ENCODE measurements at regions not wholly inside any gene's neighbourhood (a gene's known extent, or its start where the extent isn't known, plus 50 kb on each side); places are given as distances from the start of the nearest gene placed in this dataset.

DNA sequence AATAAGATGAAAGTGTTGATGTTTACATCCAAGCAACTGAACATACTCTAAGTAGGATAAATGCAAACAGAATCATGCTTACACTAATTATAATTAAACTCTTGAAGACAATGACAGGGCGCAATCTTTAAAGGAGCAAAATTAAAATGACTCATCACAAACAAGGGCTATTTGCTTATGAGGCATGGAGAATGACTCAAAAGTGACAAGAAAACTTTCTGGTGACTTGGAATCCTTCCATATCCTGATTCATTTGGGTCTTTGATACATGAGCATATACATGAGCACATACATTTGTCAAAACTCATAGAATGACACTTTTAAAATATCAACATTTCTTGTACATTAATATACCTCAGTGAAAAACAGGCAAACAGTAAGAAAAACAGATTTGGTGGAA is 1632.3 kb downstream of the KCNT2 start:
- Mint-ChIP-seq H3K27ac (no peak overlapping the region), H3K4me1 (no peaks in the 10 kb centered on the region), H3K4me3 (no peak overlapping the region), H3K36me3 (ENCODE audit: low read depth) (no peaks in the 10 kb centered on the region), H3K27me3 (ENCODE audit: insufficient read depth) (no peaks in the 10 kb centered on the region), H3K9me3 (no peaks in the 10 kb centered on the region)
- DNase-seq: no peak
- no peak overlapping the region for H3K9ac ChIP-seq (ENCODE audit: extremely low read depth, low read length, poor library complexity, severe bottlenecking)
- no peaks in the 10 kb centered on the region for H3K9me3 ChIP-seq (ENCODE audit: control insufficient read depth, low read length)
- H3K27ac ChIP-seq (ENCODE audit: low read depth, low read length): no peak overlapping the region
- H3K4me1 ChIP-seq (ENCODE audit: control insufficient read depth, insufficient read depth, low read length): no peaks in the 10 kb centered on the region
- TF ChIP-seq, protein P1, sequence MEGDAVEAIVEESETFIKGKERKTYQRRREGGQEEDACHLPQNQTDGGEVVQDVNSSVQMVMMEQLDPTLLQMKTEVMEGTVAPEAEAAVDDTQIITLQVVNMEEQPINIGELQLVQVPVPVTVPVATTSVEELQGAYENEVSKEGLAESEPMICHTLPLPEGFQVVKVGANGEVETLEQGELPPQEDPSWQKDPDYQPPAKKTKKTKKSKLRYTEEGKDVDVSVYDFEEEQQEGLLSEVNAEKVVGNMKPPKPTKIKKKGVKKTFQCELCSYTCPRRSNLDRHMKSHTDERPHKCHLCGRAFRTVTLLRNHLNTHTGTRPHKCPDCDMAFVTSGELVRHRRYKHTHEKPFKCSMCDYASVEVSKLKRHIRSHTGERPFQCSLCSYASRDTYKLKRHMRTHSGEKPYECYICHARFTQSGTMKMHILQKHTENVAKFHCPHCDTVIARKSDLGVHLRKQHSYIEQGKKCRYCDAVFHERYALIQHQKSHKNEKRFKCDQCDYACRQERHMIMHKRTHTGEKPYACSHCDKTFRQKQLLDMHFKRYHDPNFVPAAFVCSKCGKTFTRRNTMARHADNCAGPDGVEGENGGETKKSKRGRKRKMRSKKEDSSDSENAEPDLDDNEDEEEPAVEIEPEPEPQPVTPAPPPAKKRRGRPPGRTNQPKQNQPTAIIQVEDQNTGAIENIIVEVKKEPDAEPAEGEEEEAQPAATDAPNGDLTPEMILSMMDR (conservative IDR thresholded peaks at IDR 0.05): no peak
- H3K4me3 ChIP-seq (ENCODE audit: low read length): no peak overlapping the region
- 79 to 100% methylated on average over 1 of the region's 1 CpG for WGBS, 2 experiments (ENCODE audit: insufficient coverage in 1 of 2, insufficient read length in 1 of 2)
- no peaks in the 10 kb centered on the region for H3K27me3 ChIP-seq (ENCODE audit: control insufficient read depth, insufficient read depth, low read length, poor library complexity, severe bottlenecking)
- H3K36me3 ChIP-seq (ENCODE audit: control insufficient read depth, insufficient read depth, low read length): no peaks in the 10 kb centered on the region

DNA sequence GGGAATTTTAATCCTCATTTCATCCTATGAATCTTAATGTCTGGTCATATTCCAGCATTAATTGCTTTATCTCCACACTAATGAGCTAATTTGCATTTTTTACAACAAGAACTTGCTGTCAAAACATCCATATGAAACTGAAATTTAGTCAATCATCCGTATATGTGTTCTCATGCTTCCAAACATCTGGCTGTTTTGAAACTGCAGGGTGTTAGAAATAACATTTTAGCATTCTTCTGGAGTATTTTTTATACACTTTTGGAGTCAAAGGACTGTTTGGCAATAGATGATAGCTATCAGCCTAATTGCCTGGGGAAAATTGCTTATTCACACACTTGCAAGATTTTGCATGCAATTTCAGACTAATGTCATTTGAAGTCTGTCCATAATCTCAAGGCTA is 1639.3 kb downstream of the KCNT2 start:
- no peaks in the 10 kb centered on the region for H3K4me1 ChIP-seq (ENCODE audit: control insufficient read depth, insufficient read depth, low read length)
- no peak overlapping the region for H3K4me3 ChIP-seq (ENCODE audit: low read length)
- no peaks in the 10 kb centered on the region for H3K36me3 Mint-ChIP-seq (ENCODE audit: low read depth)
- no peak overlapping the region for H3K4me3 Mint-ChIP-seq
- no peaks in the 10 kb centered on the region for H3K36me3 ChIP-seq (ENCODE audit: control insufficient read depth, insufficient read depth, low read length)
- TF ChIP-seq, protein P1 (conservative IDR thresholded peaks at IDR 0.05): no peak
- no peaks in the 10 kb centered on the region for H3K4me1 Mint-ChIP-seq
- H3K27ac Mint-ChIP-seq: no peak overlapping the region
- no peaks in the 10 kb centered on the region for H3K9me3 ChIP-seq (ENCODE audit: control insufficient read depth, low read length)
- DNase-seq: no peak
- H3K27ac ChIP-seq (ENCODE audit: low read depth, low read length): no peak overlapping the region
- H3K9ac ChIP-seq (ENCODE audit: extremely low read depth, low read length, poor library complexity, severe bottlenecking): no peak overlapping the region
- H3K27me3 ChIP-seq (ENCODE audit: control insufficient read depth, insufficient read depth, low read length, poor library complexity, severe bottlenecking): no peaks in the 10 kb centered on the region
- 87% methylated on average over 1 of the region's 1 CpG; no CpG with 5 or more reads in 1 of the 2 experiments for WGBS, 2 experiments (ENCODE audit: insufficient coverage in 1 of 2, insufficient read length in 1 of 2)
- H3K9me3 Mint-ChIP-seq: no peaks in the 10 kb centered on the region
- H3K27me3 Mint-ChIP-seq (ENCODE audit: insufficient read depth): no peaks in the 10 kb centered on the region

DNA sequence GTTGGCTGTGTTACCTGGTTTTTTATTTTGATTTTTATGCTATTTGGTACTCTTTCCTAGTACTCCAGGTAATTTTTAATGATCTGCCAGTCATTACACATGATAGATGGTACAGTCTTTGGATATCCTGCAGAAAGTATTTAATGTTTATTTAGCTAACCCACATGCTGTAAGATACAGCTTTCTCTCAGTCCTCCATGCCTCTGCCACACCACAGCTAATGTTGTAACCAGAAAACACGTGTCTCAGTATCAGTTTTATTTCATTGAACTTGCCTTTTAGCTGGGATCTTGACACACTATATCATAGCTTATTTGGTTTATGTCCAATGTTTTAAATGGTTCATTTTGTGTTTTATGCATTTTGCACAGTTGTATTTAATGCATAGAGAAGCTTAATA is 1648.4 kb downstream of the KCNT2 start:
- no peak overlapping the region for H3K27ac Mint-ChIP-seq
- H3K27me3 Mint-ChIP-seq (ENCODE audit: insufficient read depth): no peaks in the 10 kb centered on the region
- no peak overlapping the region for H3K4me3 Mint-ChIP-seq
- Histone ChIP-seq H3K27ac (ENCODE audit: low read depth, low read length) (no peak overlapping the region), H3K27me3 (ENCODE audit: control insufficient read depth, insufficient read depth, low read length, poor library complexity, severe bottlenecking) (no peaks in the 10 kb centered on the region), H3K36me3 (ENCODE audit: control insufficient read depth, insufficient read depth, low read length) (no peaks in the 10 kb centered on the region), H3K4me1 (ENCODE audit: control insufficient read depth, insufficient read depth, low read length) (no peaks in the 10 kb centered on the region), H3K9ac (ENCODE audit: extremely low read depth, low read length, poor library complexity, severe bottlenecking) (no peak overlapping the region), H3K9me3 (ENCODE audit: control insufficient read depth, low read length) (no peaks in the 10 kb centered on the region), H3K4me3 (ENCODE audit: low read length) (no peak overlapping the region)
- no peak for DNase-seq
- no peaks in the 10 kb centered on the region for H3K36me3 Mint-ChIP-seq (ENCODE audit: low read depth)
- 74 to 86% methylated on average over 1 of the region's 1 CpG for WGBS, 2 experiments (ENCODE audit: insufficient coverage in 1 of 2, insufficient read length in 1 of 2)
- H3K4me1 Mint-ChIP-seq: no peaks in the 10 kb centered on the region
- no peaks in the 10 kb centered on the region for H3K9me3 Mint-ChIP-seq
- TF ChIP-seq, protein P1 (conservative IDR thresholded peaks at IDR 0.05): no peak
